ENCODE measurements at regions not wholly inside any gene's neighbourhood (a gene's known extent, or its start where the extent isn't known, plus 50 kb on each side); places are given as distances from the start of the nearest gene placed in this dataset.
A peak's percentile ranks its signal among the peaks of the same experiment; 100 is the strongest.

- Histone ChIP-seq H3K27ac (peak overlapping the region in 7 of 8 donors; percentile 75 to 90 (median 79)), H3K36me3 (no peaks in the 10 kb centered on the region), H3K9me3 (no peaks in the 10 kb centered on the region), H3K27me3 (replicated peaks in 1 of 7) (no peaks in the 10 kb centered on the region), H3K4me3 (no peak overlapping the region), H3K4me1 (peaks cover 0 to 64% (median 30%) of the 10 kb centered on the region in 6 donors)
- DNase-seq = peak; percentile 78
- TF ChIP-seq POLR2A (IDR thresholded peaks at IDR 0.05) (no peak), POLR2AphosphoS5 (IDR thresholded peaks at IDR 0.05) (peak in 2 of 3 donors; percentile 75), CTCF (IDR thresholded peaks at IDR 0.05 in 8 of 11, conservative IDR thresholded peaks at IDR 0.05 in 3 of 11) (no peak)
- intact Hi-C loops (cut with DNase I; ENCODE audit: low total_unique reads) = no loop called here
- WGBS, 5 donors = 54 to 77% (median 60%) methylated on average over 1 to 6 of the region's 6 CpGs
Measured at GRCh38 chr1:94302497-94302896, 65.1 kb upstream of the ARHGAP29 start.

- H3K4me3 ChIP-seq = no peak overlapping the region
- intact Hi-C loops (cut with DNase I; ENCODE audit: low total_unique reads) = no loop called here
- peak overlapping the region; percentile 13 to 90 (median 78) for H3K27ac ChIP-seq
- WGBS, 5 donors = 69 to 87% (median 74%) methylated on average over 5 of the region's 5 CpGs
- H3K4me1 ChIP-seq = peaks cover 0 to 77% (median 30%) of the 10 kb centered on the region in 6 donors
- H3K27me3 ChIP-seq (replicated peaks in 1 of 7) = no peaks in the 10 kb centered on the region
- no peak for DNase-seq
- TF ChIP-seq POLR2AphosphoS5 (IDR thresholded peaks at IDR 0.05) = no peak
- TF ChIP-seq POLR2A (IDR thresholded peaks at IDR 0.05) = no peak
- no peak for TF ChIP-seq CTCF (IDR thresholded peaks at IDR 0.05 in 8 of 11, conservative IDR thresholded peaks at IDR 0.05 in 3 of 11)
- H3K9me3 ChIP-seq = no peaks in the 10 kb centered on the region
- no peaks in the 10 kb centered on the region for H3K36me3 ChIP-seq
Measured at GRCh38 chr1:94301186-94301585, 63.8 kb upstream of the ARHGAP29 start.

GRCh38 chr1:94300731-94301130 lies 63.3 kb upstream of the ARHGAP29 start:
- Histone ChIP-seq H3K4me3 (no peak overlapping the region), H3K27me3 (replicated peaks in 1 of 7) (no peaks in the 10 kb centered on the region), H3K9me3 (no peaks in the 10 kb centered on the region), H3K4me1 (peaks cover 0 to 79% (median 30%) of the 10 kb centered on the region in 6 donors), H3K36me3 (no peaks in the 10 kb centered on the region), H3K27ac (peak overlapping the region in 7 of 8 donors; percentile 64 to 90 (median 79))
- DNase-seq = no peak
- 68 to 85% (median 69%) methylated on average over 2 of the region's 2 CpGs for WGBS, 5 donors
- intact Hi-C loops (cut with DNase I; ENCODE audit: low total_unique reads) = no loop called here
- no peak for TF ChIP-seq POLR2AphosphoS5 (IDR thresholded peaks at IDR 0.05)
- TF ChIP-seq POLR2A (IDR thresholded peaks at IDR 0.05) = no peak
- TF ChIP-seq CTCF (IDR thresholded peaks at IDR 0.05 in 8 of 11, conservative IDR thresholded peaks at IDR 0.05 in 3 of 11) = no peak

- Histone ChIP-seq H3K27ac (peak overlapping the region; percentile 50 to 90 (median 78)), H3K4me3 (no peak overlapping the region), H3K4me1 (peaks cover 0 to 79% (median 30%) of the 10 kb centered on the region in 6 donors), H3K36me3 (no peaks in the 10 kb centered on the region), H3K27me3 (replicated peaks in 1 of 7) (no peaks in the 10 kb centered on the region), H3K9me3 (no peaks in the 10 kb centered on the region)
- TF ChIP-seq POLR2AphosphoS5 (IDR thresholded peaks at IDR 0.05) (no peak), POLR2A (IDR thresholded peaks at IDR 0.05) (no peak), CTCF (IDR thresholded peaks at IDR 0.05 in 8 of 11, conservative IDR thresholded peaks at IDR 0.05 in 3 of 11) (no peak)
- intact Hi-C loops (cut with DNase I; ENCODE audit: low total_unique reads) = no loop called here
- 68 to 80% (median 78%) methylated on average over 6 of the region's 6 CpGs for WGBS, 5 donors
- DNase-seq = no peak
Measured at GRCh38 chr1:94299627-94300553, 62.5 kb upstream of the ARHGAP29 start.
